Sigmoid colon (tissue), 3 donors: ENCODE measurements at regions not wholly inside any gene's neighbourhood (a gene's known extent, or its start where the extent isn't known, plus 50 kb on each side); places are given as distances from the start of the nearest gene placed in this dataset.

Experiments
- POLR2A ChIP-seq, 2 donors: fragments of 450-650 bp; IDR thresholded peaks; one replicate each; pipeline ENCODE4 v1.6.1; 2016; ENCODE audit warnings: antibody characterized with exemption in 2 of 2, mild to moderate bottlenecking in 2 of 2, moderate library complexity in 2 of 2
- TF ChIP-seq, protein P1 (sequence below), 4 experiments: fragments of 450-650 bp in 3 of 4; fragments of 200-600 bp in 1 of 4; IDR thresholded peaks; one replicate each; pipeline ENCODE4 v1.5.1; 2016 to 2019; ENCODE audit warnings: antibody characterized with exemption in 4 of 4, mild to moderate bottlenecking in 3 of 4, moderate library complexity in 2 of 4

- TF ChIP-seq, protein P1, sequence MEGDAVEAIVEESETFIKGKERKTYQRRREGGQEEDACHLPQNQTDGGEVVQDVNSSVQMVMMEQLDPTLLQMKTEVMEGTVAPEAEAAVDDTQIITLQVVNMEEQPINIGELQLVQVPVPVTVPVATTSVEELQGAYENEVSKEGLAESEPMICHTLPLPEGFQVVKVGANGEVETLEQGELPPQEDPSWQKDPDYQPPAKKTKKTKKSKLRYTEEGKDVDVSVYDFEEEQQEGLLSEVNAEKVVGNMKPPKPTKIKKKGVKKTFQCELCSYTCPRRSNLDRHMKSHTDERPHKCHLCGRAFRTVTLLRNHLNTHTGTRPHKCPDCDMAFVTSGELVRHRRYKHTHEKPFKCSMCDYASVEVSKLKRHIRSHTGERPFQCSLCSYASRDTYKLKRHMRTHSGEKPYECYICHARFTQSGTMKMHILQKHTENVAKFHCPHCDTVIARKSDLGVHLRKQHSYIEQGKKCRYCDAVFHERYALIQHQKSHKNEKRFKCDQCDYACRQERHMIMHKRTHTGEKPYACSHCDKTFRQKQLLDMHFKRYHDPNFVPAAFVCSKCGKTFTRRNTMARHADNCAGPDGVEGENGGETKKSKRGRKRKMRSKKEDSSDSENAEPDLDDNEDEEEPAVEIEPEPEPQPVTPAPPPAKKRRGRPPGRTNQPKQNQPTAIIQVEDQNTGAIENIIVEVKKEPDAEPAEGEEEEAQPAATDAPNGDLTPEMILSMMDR (IDR thresholded peaks at IDR 0.05) = no peak
- no peak for TF ChIP-seq POLR2A (IDR thresholded peaks at IDR 0.05)
Measured at GRCh38 chr7:46493196-46493595, 572.1 kb upstream of the IGFBP3 start.
